Astrocyte of the cerebellum (primary cell): ENCODE measurements at regions not wholly inside any gene's neighbourhood (a gene's known extent, or its start where the extent isn't known, plus 50 kb on each side); places are given as distances from the start of the nearest gene placed in this dataset.

Source experiments
- DNase-seq: peaks from one replicate; pipeline ENCODE4 v3.0.0-alpha.2; 2011; ENCODE audit warnings: low read depth
- H3K4me3 ChIP-seq: 2 replicates; pipeline ENCODE4 v1.5.1; 2011; ENCODE audit warnings: mild to moderate bottlenecking, low read depth, low read length, moderate library complexity
- in situ Hi-C: cut with HindIII; loops from 2 replicates; pipeline ENCODE4 v1.10.0; 2017; ENCODE audit warnings: low sequenced_read_pairs
- TF ChIP-seq, protein P1 (sequence below): IDR thresholded peaks from 2 replicates; pipeline ENCODE4 v1.5.1; 2012; ENCODE audit warnings: low read length, low read depth, moderate library complexity, mild to moderate bottlenecking; ENCODE audit errors: missing control alignments

- no peak overlapping the region for H3K4me3 ChIP-seq
- in situ Hi-C loops, result no loop called here
- TF ChIP-seq, protein P1, sequence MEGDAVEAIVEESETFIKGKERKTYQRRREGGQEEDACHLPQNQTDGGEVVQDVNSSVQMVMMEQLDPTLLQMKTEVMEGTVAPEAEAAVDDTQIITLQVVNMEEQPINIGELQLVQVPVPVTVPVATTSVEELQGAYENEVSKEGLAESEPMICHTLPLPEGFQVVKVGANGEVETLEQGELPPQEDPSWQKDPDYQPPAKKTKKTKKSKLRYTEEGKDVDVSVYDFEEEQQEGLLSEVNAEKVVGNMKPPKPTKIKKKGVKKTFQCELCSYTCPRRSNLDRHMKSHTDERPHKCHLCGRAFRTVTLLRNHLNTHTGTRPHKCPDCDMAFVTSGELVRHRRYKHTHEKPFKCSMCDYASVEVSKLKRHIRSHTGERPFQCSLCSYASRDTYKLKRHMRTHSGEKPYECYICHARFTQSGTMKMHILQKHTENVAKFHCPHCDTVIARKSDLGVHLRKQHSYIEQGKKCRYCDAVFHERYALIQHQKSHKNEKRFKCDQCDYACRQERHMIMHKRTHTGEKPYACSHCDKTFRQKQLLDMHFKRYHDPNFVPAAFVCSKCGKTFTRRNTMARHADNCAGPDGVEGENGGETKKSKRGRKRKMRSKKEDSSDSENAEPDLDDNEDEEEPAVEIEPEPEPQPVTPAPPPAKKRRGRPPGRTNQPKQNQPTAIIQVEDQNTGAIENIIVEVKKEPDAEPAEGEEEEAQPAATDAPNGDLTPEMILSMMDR, result no peak
- no peak for DNase-seq
Observed at GRCh38 chr3:22981861-22982260, 221.3 kb upstream of the UBE2E2 start.

GRCh38 chr3:22982981-22983587, 220.0 kb upstream of the UBE2E2 start:
- TF ChIP-seq, protein P1, result no peak
- in situ Hi-C loops, result no loop called here
- no peak for DNase-seq
- H3K4me3 ChIP-seq, result no peak overlapping the region

GRCh38 chr3:22986958-22987357, 216.2 kb upstream of the UBE2E2 start:
- in situ Hi-C loops, result no loop called here
- no peak for DNase-seq
- no peak overlapping the region for H3K4me3 ChIP-seq
- TF ChIP-seq, protein P1, result no peak

GRCh38 chr3:22988566-22988965, 214.6 kb upstream of the UBE2E2 start:
- TF ChIP-seq, protein P1, result no peak
- no peak overlapping the region for H3K4me3 ChIP-seq
- DNase-seq, result no peak
- in situ Hi-C loops, result no loop called here

DNA sequence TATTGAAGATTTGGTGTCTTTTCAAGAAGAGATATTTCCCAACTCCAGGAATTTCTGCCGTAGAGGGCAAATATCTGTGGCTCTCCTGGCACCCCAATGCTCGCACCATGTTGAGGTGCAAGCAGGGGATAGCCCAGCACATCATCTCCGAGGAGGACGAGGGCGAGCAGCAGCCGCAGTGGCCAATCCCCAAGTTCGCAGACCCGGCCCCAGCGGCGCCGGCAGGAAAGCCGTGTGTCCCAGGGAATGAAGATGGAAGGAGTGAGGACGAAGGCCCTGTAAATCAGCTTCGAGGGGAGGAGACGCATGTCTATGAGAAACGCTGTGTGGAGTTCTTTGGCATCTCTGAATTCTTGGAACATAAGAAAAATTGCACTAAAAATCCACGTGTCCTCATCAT, 213.4 kb upstream of the UBE2E2 start:
- no peak overlapping the region for H3K4me3 ChIP-seq
- no peak for DNase-seq
- TF ChIP-seq, protein P1, result no peak
- in situ Hi-C loops, result no loop called here

DNA sequence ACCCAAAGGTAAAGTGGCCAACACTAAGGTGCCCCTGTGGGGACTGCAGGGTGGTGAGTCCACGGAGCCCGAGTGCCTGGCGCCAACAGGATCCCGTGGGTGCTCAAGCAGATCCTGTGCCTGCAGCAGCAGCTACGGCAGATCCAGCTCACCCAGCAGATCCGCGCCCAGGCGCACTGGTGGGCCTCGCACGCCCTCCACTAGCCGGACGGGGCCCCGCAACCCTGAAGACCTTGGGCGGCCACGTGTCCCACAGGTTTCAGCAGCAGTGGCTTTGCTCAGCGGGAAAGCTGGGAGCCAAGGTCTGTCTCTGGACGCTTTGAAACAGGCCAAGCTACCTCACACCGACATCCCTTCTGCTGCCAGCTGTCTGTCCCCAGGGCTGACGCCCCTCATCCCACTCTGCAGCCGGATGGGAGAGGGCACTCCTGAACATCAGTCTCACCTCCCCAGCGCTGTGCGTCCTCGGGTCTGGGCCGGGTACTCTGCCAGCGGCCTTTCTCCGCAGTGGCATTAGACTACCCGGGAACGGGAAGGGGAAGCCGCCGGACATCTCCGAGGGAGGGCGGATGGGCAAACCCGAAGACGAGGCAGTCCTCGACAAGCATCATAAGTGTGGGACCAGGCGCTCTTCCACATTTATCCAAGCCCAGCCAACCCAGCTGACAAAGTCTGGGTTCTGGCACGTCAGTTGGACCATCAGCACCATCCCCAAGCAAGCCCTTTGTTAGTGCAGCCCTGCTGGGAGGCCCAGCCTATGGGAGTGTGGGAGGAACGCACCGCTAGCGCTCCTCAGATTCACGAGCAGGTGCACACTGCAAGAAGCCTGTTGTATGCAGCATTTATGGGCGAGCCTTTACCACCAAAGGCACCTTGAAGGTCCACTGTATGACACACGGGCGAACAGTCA, 212.6 kb upstream of the UBE2E2 start:
- in situ Hi-C loops, result no loop called here
- no peak overlapping the region for H3K4me3 ChIP-seq
- TF ChIP-seq, protein P1, result no peak
- no peak for DNase-seq
